Smooth muscle cell (in vitro differentiated cells): ENCODE measurements at regions not wholly inside any gene's neighbourhood (a gene's known extent, or its start where the extent isn't known, plus 50 kb on each side); places are given as distances from the start of the nearest gene placed in this dataset.
"Not testable (repeated sequence)": the region's sequence is repeated elsewhere in the genome, so short reads cannot be mapped to it uniquely, and the experiment has no call there.

Experiments used
- DNase-seq: peaks from one replicate; lab custom pipeline; 2025; ENCODE audit not compliant: unreplicated experiment; lab: John Stamatoyannopoulos, UW
- H2AFZ ChIP-seq: fragments of 200-600 bp; sonication (generic); 2 replicates; pipeline ENCODE4 v1.6.0; 2016; ENCODE audit warnings: antibody characterized with exemption, low read depth, mild to moderate bottlenecking
- H3F3A ChIP-seq: fragments of 200-600 bp; sonication (generic); 2 replicates; pipeline ENCODE4 v1.6.0; 2017; ENCODE audit warnings: antibody characterized with exemption, low read depth
- H3K27ac ChIP-seq: fragments of 200-600 bp; sonication (generic); 2 replicates; pipeline ENCODE4 v1.5.1; 2016; ENCODE audit warnings: low read depth, mild to moderate bottlenecking
- H3K27me3 ChIP-seq: fragments of 200-600 bp; sonication (generic); 2 replicates; pipeline ENCODE4 v1.6.1; 2016; ENCODE audit warnings: low read depth, mild to moderate bottlenecking
- H3K36me3 ChIP-seq: fragments of 200-600 bp; sonication (generic); 2 replicates; pipeline ENCODE4 v1.5.1; 2016; ENCODE audit warnings: low read depth
- H3K4me1 ChIP-seq: fragments of 200-600 bp; sonication (generic); 2 replicates; pipeline ENCODE4 v1.5.1; 2016; ENCODE audit warnings: low read depth
- H3K4me2 ChIP-seq: fragments of 200-600 bp; sonication (generic); 2 replicates; pipeline ENCODE4 v1.6.0; 2016; ENCODE audit warnings: mild to moderate bottlenecking
- H3K4me3 ChIP-seq: fragments of 200-600 bp; sonication (generic); 2 replicates; pipeline ENCODE4 v1.5.1; 2016; ENCODE audit warnings: mild to moderate bottlenecking
- H3K79me2 ChIP-seq: fragments of 200-600 bp; sonication (generic); 2 replicates; pipeline ENCODE4 v1.6.0; 2016; ENCODE audit warnings: low read depth, mild to moderate bottlenecking
- H3K9ac ChIP-seq: fragments of 200-600 bp; sonication (generic); 2 replicates; pipeline ENCODE4 v1.6.0; 2016; ENCODE audit warnings: low read depth
- H3K9me3 ChIP-seq: fragments of 200-600 bp; sonication (generic); replicated peaks from 2 replicates; pipeline ENCODE4 v1.5.1; 2016; ENCODE audit warnings: low read depth
- H4K20me1 ChIP-seq: fragments of 200-600 bp; sonication (generic); 2 replicates; pipeline ENCODE4 v1.6.0; 2016; ENCODE audit warnings: low read depth
- CTCF ChIP-seq: fragments of 200-600 bp; sonication (generic); IDR thresholded peaks from 2 replicates; pipeline ENCODE4 v1.5.1; 2017; ENCODE audit warnings: borderline replicate concordance, mild to moderate bottlenecking, antibody characterized with exemption; ENCODE audit not compliant: insufficient read depth, poor library complexity, severe bottlenecking
- WGBS: methylation state at CpG from one replicate; pipeline ENCODE4 v1.1.7; 2016; ENCODE audit warnings: low lambda C conversion rate; 5-methylcytosine and 5-hydroxymethylcytosine counted together

- no peak for TF ChIP-seq CTCF
- no peaks in the 10 kb centered on the region for H3K79me2 ChIP-seq
- H3F3A ChIP-seq, result peaks cover 10% of the 10 kb centered on the region
- H3K9ac ChIP-seq, result no peak overlapping the region
- H3K4me2 ChIP-seq, result no peak overlapping the region
- H3K9me3 ChIP-seq, result no peaks in the 10 kb centered on the region
- H3K4me3 ChIP-seq, result no peak overlapping the region
- H2AFZ ChIP-seq, result no peak overlapping the region
- no peak overlapping the region for H3K27ac ChIP-seq
- no peaks in the 10 kb centered on the region for H4K20me1 ChIP-seq
- H3K36me3 ChIP-seq, result no peaks in the 10 kb centered on the region
- no peaks in the 10 kb centered on the region for H3K27me3 ChIP-seq
- H3K4me1 ChIP-seq, result no peaks in the 10 kb centered on the region
- DNase-seq, result no peak
These were observed 100.3 kb downstream of the DNAJB9 start for GRCh38 chr7:108669958-108670357.

- H3K4me3 ChIP-seq, H3K9me3 ChIP-seq, H3K36me3 ChIP-seq, H2AFZ ChIP-seq, H3K4me2 ChIP-seq, H3K27ac ChIP-seq, H3F3A ChIP-seq, H3K9ac ChIP-seq, H4K20me1 ChIP-seq, H3K79me2 ChIP-seq, DNase-seq, H3K4me1 ChIP-seq, H3K27me3 ChIP-seq: not testable (repeated sequence)
- WGBS, result 73% methylated on average over 3 of the region's 3 CpGs
These were observed 104.0 kb downstream of the DNAJB9 start for GRCh38 chr7:108673699-108674098.

GRCh38 chr7:108684629-108685028 lies 115.0 kb downstream of the DNAJB9 start:
- no peak for TF ChIP-seq CTCF
- Histone ChIP-seq H3K9me3 (no peaks in the 10 kb centered on the region), H4K20me1 (no peaks in the 10 kb centered on the region), H3K36me3 (no peaks in the 10 kb centered on the region), H3K27me3 (no peaks in the 10 kb centered on the region), H3K79me2 (no peaks in the 10 kb centered on the region), H3K27ac (no peak overlapping the region), H3K4me3 (no peak overlapping the region), H3F3A (no peaks in the 10 kb centered on the region), H3K4me2 (no peak overlapping the region), H3K4me1 (no peaks in the 10 kb centered on the region), H2AFZ (no peak overlapping the region), H3K9ac (no peak overlapping the region)
- no peak for DNase-seq
- 87% methylated on average over 4 of the region's 4 CpGs for WGBS

- WGBS, result 93% methylated on average over 1 of the region's 1 CpG
These were observed 116.8 kb downstream of the DNAJB9 start for GRCh38 chr7:108686494-108686893.

More at GRCh38 chr7:108686494-108686893, 116.8 kb downstream of the DNAJB9 start:
- TF ChIP-seq CTCF, result no peak
- H3K79me2 ChIP-seq, result no peaks in the 10 kb centered on the region
- no peaks in the 10 kb centered on the region for H3F3A ChIP-seq
- no peak overlapping the region for H2AFZ ChIP-seq
- H3K4me2 ChIP-seq, result no peak overlapping the region
- no peak overlapping the region for H3K4me3 ChIP-seq
- no peaks in the 10 kb centered on the region for H3K4me1 ChIP-seq
- H3K27ac ChIP-seq, result no peak overlapping the region
- no peak overlapping the region for H3K9ac ChIP-seq
- H3K9me3 ChIP-seq, result no peaks in the 10 kb centered on the region
- no peaks in the 10 kb centered on the region for H3K36me3 ChIP-seq
- H3K27me3 ChIP-seq, result no peaks in the 10 kb centered on the region
- DNase-seq, result no peak
- H4K20me1 ChIP-seq, result no peaks in the 10 kb centered on the region
